Amniotic stem cell (primary cell): ENCODE measurements at regions not wholly inside any gene's neighbourhood (a gene's known extent, or its start where the extent isn't known, plus 50 kb on each side); places are given as distances from the start of the nearest gene placed in this dataset.
A peak's percentile ranks its signal among the peaks of the same experiment; 100 is the strongest.

Experiments used
- DNase-seq: peaks from one replicate; lab custom pipeline; 2025; lab: John Stamatoyannopoulos, UW

- peak; percentile 7 for DNase-seq
These were observed 106.1 kb upstream of the RFLNA start for GRCh38 chr12:124188561-124189405.

DNA sequence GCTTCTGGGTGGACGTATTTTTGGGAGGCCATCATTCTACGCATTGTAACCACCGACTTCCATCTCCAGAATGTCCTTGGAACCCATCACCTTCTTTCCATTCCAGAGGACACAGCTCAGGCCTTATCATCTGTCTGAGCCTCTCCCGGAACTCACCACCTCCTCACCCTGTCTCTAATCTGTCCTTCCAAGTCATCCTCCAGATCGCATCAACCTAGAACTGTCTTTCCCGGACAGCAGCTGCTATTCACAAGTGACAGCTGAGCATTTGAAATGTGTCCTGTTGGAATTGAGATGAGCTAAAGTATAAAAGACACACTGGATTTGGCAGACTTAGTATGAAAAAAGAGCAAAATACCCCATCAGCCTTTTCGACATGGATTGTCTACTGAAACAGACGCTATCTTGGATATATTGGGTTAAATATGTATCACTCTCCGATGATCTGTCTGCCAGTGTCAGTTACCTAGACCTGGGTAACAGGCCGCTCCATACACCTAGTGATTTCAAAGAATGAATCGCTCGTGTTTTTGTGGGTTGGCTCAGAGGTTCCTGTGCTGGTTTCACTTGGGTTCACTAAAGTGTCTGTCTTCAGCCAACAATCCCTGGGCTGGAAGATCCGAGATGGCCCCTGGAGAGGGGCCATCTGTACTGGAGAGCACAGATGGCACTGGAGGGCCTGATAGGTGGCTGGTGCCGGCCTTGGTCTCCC is 104.4 kb upstream of the RFLNA start:
- no peak for DNase-seq

DNA sequence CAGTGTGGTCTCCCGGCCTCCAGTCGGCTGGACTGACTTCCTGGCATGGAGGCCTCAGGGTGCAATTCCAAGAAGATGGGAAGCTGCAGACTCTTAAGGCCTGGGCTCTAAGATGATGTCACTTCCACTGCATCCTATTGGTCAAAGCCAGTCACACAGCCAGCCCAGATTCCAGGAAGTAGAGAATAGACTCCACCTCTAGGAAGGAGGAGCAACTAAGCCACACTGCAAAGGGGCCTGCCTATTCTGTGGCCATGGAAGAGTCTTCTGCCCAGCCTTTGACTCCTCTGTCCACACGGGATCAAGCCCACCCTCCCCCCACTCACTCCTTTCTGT is 103.9 kb upstream of the RFLNA start:
- DNase-seq, result no peak

DNA sequence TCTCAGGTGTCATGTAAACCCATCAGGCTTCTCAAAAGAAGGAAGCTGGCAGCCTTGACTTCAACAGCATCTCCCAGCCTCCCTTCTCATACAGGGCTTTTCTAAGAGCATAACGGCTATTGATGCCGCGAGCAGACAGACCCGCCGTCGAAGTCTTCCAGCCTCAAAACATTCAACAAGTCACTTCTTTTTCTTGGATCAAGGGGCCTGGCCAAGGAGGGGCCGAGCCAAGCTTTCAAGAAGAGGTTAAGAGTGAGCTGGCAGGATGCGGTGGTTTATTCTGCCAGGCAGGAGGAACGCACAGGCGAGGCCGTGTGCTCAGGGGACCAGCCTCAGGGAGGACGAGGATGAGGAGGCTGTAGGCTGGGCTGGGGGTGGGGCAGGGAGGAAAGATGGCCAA is 102.9 kb upstream of the RFLNA start:
- DNase-seq, result no peak

GRCh38 chr12:124194264-124194892 is 100.5 kb upstream of the RFLNA start:
- no peak for DNase-seq

DNA sequence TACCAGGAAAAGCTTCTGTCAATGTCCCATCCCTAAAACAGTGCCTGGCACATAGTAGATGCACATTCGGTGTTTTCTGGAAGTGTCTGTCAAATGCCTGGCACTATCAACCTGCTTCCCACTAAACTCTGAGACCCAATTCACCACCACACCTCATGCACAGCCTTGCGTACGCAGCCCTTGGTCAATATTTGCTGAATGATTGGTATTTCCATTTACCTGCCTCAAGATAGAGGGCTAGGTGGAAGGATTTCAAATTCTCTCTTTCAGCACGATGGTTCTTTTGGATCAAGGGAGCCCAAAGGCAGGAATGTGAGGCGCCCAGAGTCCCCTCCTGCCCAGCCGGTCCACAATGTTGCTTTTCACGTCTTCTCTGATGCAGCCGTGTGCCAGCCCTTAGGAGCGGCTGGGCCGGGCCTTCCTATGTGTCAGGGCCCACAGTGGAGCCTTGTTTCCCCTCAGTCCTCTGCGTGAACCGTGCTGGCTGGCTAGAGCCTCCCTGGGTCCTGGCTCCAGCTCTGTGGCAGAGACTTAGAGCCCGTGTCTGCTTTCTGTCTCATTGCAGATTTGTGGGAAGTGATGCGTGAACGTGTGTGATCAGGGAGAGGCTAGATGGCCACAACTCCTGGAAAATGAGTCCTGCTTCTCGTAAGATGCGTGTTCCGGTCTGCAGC is 99.9 kb upstream of the RFLNA start:
- no peak for DNase-seq

DNA sequence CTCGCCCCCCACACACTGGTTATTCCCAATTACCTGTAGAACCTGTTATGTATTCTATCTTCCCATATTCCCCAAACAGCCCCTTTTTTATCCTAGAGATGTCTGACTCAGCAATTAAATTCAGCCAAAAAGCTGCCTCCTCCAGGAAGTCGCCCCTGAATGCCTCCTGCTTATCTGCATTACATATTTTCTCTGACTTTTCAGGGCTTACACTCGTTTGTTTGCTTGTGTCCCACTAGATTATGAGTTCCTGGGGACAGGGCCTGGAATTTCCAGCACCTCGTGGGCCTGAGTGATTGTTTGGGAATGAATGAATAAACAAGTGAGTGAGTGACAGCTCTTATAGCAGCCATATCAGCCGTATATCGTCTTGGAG is 99.3 kb upstream of the RFLNA start:
- no peak for DNase-seq

DNA sequence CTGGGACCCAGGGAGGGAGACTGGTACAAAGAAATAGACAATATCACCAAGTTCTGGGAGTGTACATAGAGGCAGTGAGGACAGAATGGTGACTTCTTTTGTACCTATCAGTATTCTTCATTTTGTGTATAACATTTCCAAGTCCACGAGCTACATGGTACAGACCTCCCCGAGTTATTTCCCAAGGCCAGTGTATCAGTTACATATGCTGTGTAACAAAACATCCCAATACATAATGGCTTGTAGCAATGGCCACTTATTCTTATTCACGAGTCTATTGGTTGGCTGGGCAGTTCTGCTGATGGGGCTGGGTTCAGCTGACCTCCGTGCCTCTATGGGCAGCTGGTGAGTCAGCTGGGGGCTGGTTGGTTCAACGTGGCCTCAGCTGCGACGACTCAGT is 98.7 kb upstream of the RFLNA start:
- no peak for DNase-seq

GRCh38 chr12:124201248-124201647 is 93.6 kb upstream of the RFLNA start:
- DNase-seq, result no peak

- no peak for DNase-seq
These were observed 91.7 kb upstream of the RFLNA start for GRCh38 chr12:124203176-124203575.

- DNase-seq, result no peak
These were observed 89.5 kb upstream of the RFLNA start for GRCh38 chr12:124205405-124205804.

DNA sequence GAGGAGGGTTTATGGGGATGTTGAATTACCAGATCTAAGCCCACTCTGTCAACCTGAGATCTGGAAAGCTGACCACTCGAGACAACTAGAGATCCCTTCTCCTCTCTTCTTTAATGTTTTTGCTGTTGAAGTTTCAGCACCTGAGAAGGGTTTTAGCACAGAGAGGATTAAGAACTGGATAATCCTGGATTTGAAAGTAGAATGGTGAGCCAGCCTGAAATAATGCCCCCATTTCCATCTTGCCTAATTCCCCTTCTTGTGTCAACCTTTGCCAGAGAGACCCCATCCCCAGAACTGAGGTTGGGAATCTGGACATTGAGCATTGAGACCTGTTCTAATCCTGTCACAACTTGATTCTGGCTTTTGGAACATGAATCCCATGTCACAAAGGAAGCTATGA is 87.8 kb upstream of the RFLNA start:
- DNase-seq, result no peak

GRCh38 chr12:124207617-124208016 is 87.3 kb upstream of the RFLNA start:
- no peak for DNase-seq

DNA sequence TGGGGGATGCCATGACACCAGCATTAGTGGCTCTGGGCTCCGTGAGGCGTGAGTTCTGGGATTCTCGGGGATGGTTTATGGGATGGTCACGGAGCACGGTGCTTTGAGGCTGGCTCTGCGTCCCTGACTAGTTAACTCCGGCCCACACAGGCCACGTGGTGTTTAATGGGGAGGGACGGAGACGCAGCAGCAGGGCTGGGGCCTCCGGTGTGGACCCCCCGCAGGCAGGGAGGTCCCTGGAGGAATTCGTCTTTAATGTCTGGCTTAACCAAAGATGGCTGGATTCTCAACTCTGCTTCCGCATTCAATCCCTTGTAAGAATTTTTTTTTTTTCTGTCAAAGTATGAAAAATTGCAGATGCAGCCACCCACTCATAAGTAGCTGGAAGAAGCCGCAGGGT is 86.4 kb upstream of the RFLNA start:
- DNase-seq, result no peak

DNA sequence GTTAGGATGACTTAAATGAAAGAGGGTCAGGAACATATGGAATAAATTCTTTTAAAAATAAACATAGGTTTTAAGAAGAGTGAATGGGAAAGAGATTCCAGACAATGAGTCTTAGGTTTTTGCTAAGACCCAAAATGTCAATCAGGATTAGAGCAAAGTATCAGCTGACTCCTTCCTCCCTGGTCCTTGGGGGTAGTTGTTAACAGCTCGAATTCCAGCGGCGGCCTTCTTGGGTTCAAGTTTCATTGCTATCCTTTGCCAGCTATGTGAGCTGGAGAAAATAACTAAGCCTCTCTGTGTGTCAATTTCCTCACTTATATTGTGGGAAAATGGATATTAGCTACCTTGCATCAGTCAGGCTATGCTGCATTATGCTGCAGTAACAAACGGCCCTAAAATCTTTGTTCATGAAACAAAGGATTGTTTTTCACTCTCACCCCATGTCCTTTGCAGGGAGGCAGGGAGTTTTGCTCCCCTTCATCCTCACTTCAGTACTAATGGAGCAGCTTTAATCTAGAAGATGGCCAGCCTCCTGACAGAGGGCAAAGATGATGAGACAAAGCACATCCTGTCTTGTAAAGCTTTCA is 83.8 kb upstream of the RFLNA start:
- DNase-seq, result peak; percentile 0

- DNase-seq, result no peak
These were observed 83.1 kb upstream of the RFLNA start for GRCh38 chr12:124211753-124212152.

GRCh38 chr12:124213666-124214347 is 81.1 kb upstream of the RFLNA start:
- no peak for DNase-seq

- no peak for DNase-seq
These were observed 80.3 kb upstream of the RFLNA start for GRCh38 chr12:124214574-124214973.

GRCh38 chr12:124216966-124217365 is 77.9 kb upstream of the RFLNA start:
- DNase-seq, result no peak

DNA sequence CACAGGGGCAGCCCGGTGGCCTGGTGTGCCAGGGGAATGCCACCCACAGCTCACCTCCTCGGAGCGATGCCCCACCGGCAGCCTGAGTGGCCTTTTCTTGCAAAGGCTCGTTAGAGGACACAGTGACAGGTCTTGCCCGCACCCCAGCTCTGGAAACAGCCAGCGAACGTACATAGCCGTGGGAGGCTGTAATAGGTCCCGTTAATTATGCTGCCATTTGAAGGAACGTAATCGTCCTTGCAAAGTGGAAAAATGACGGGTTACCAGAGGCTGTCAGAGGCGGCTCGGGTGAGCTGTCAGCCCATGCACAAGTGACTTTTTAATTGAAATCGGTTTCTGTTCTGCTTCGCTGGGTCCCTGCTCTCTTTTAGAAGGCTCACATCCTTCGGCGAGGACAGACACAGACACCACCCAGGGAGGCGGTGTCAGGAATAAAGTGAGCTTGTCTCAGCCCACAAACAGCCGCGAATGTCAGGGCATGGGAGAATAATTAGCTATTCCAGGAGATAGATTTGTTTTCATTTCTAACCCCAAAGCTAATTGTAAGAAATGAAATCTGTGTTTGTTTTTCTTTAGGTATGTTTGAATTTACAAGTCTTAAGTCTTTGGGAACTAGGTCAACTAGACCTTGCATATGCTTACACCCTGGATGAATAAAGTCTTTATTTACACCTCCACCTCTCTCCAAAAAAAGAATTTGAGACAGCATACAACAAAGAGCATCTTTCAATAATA is 77.2 kb upstream of the RFLNA start:
- DNase-seq, result no peak

DNA sequence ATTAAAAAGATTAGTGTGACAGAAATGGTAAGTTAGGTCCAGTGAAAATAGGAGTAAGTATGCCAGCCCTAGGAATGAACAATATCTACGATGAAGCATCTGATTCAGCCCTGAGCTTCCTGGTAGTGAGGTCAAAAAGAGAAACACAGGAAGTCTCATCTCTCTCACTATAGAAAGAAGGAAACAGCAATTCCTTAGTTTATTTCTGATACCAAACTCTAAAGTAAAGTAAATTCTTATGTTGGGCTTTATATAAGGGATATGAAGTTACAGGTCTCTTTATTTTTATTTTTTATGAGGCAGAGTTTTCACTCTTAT is 76.7 kb upstream of the RFLNA start:
- no peak for DNase-seq
